Activated T-cell treated with anti-CD3 and anti-CD28 coated beads for 24 hours (primary cell): ENCODE measurements at regions not wholly inside any gene's neighbourhood (a gene's known extent, or its start where the extent isn't known, plus 50 kb on each side); places are given as distances from the start of the nearest gene placed in this dataset.

Source experiments
- DNase-seq: peaks from one replicate; pipeline ENCODE4 v3.0.0-alpha.2; 2020; ENCODE audit warnings: low read depth

- no peak for DNase-seq
These were observed 362.8 kb downstream of the CBLN2 start for GRCh38 chr18:72181241-72181764.

DNA sequence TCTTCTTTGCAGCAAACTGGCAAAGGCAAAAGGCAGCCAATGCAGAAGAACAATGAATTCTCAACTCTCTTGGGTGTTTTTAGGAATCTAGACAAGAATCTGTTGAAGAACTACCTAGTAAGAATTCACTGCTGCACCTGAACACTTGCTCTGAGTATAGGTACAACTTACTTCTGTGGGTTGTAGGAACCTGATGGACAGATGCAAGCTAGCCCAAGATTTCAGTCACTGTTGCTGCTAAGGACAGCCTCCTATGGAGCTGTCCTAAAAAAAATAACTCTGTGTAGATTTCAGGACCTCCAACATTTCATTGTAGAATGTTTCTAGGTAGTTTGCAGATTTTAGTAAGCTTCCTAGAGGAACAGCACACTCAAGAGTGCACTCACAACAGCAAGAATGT is 363.5 kb downstream of the CBLN2 start:
- DNase-seq, result no peak

DNA sequence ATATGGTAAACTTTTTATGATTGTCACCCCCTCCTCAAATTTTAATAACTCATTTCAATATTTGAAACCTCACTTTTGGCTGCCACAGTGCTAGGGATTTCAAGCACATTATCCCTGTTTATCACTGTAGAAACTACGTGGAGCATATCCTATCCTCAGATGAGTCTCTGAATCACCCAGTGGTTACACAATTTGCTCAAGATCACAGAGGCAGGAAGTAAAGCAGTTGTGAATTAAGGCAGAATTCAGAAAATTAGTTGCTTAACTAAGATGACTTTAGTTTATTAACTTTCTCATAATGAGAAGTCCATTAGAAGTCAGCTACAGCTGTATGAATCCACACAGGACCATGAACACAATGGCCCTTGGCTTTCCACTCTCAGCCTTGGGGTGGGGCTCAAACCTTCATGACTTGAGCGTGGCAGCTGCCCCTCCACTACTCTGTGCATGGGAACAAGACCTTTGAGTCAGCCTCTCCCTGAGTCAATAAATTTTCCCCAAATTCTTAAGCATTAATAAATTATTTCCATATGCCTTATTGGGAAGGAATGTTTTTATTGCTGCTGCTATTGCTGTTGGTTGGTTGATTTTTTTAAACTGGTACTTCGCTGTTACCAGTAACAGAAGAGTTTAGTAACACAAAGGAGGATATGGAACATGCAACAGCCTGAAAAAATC is 369.0 kb downstream of the CBLN2 start:
- no peak for DNase-seq

DNA sequence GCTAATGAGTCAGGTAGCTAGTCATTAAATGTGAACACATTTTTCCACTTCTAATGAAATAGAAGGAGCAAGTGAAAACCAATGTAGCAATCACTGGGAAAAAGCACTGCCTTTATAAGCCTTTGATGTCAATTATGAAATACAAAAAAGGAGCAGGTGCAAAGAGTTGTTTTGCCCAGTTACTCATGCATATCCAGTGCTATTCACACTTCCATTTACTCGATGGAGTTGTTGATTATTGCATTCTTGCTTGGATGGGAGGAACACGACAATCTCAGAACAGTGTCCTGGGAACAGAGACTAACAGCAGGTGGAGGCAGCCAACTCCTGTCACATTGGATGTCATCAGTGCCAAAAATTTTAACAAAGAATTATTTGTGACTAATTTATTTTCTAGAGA is 372.5 kb downstream of the CBLN2 start:
- DNase-seq, result no peak

DNA sequence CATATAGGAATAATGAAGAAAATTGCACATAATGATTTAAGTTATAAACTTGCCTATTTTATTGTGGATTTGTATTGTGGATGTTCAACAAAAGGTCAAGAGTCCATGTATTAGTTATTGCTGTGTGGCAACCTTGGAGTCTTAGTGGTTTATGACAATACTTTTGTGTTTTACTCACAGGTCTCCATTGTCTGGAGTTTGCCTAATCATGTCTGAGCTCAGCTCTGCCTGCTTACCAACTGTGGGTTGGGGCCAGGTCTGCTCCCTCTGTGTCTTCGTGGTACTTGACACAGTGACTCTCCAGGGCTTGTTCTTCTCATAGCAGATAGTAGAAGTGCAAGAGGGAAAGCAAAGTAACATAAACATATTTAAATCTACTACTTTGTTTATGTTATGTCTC is 382.5 kb downstream of the CBLN2 start:
- DNase-seq, result no peak

DNA sequence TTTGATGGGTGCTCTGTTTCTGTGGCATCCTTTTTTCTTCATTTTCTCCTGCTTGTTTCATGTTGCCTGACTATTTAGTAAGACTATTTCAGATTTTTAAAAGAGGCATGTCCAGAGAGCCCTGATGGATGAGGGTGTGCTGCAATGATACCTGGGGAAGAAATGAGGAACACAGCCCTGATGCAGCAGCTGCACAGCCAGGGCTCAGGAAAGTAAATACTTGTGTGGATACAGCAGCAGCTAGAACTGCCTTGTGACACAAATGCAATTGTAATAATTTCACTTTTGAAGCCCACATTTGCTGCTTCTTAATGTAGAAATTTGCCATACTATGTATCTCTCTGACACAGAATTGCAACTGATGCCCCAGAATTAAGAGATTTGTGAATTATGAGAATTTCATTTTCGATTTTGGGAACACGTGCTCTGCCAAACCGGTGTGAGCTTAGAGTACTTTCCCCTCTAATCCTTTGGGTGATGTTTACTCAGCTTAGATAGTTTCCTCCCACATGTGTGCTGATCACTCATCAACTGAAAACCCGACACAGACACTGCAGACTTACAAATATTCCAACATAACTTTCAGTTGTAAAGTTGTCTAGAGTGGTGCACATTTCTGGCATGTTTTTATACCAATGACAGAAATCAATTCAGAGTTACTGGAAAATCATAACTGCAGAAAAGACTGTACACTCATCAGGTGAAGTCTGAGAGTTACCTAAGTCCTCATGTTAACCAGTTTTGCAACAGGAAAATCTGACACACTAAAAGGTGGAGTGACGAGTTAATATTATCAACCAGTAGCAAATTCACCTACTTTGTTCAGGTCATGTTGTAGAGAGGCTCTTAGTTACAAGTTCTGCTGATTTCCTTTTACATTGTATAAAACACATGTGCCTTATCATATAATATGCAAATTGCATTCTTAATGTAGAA is 383.4 kb downstream of the CBLN2 start:
- no peak for DNase-seq

- no peak for DNase-seq
These were observed 388.8 kb downstream of the CBLN2 start for GRCh38 chr18:72155327-72155726.

DNA sequence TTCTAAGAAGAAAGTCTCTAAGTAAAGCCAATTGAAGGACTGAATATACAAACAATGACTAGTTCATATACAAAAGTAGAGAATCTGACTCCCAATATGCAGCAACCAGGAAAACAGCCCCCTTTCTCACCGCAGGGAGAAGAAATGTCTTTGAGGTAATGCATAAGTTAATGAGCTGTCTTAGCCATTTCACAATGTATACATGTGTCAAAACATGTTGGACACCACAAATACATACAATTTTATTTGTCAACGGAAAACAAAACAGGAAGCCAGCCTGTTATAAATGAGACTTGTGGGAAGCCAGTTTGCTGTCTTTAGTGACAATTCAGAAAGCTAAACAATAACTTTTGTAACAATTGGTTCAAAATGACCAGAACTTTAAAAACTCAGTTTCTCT is 389.2 kb downstream of the CBLN2 start:
- no peak for DNase-seq

DNA sequence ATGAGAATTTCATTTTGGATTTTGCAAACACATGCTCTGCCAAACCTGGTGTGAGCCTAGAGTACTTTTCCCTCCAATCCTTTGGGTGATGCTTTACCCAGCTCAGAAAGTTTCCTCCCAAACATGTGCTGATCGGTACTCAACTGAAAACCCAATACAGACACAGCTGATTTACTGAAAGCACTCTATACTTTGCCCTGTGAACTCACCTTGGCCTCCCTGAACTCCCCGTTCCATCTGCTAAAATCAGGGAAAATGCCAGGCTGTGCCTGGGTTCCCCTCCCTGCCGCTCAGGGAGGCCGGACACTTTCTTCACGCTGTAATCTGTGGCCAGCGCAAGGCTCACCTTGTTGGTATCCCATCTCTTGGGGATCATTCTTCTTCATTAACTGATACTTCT is 391.2 kb downstream of the CBLN2 start:
- DNase-seq, result no peak

- DNase-seq, result no peak
These were observed 396.3 kb downstream of the CBLN2 start for GRCh38 chr18:72147830-72148229.

- DNase-seq, result no peak
These were observed 404.1 kb downstream of the CBLN2 start for GRCh38 chr18:72140007-72140406.

DNA sequence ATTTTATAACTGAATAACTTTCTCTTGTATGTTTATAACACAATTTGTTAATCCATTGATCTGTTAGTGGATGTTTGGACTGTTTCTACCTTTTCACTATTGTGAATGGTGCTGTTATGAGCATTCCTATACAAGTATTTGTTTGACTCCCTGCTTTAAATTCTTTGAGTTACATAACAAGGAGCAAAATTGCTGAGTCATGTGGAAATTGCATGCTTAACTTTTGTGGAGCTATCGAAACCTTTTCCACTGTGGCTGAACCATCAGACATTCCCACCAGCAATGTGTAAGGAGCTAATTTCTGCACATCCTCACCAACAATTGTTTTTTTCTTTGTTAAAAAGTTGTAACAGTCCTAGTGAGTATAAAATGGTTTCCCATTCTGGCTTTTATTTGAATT is 415.5 kb downstream of the CBLN2 start:
- DNase-seq, result no peak

GRCh38 chr18:72122103-72122502 is 422.0 kb downstream of the CBLN2 start:
- DNase-seq, result no peak

DNA sequence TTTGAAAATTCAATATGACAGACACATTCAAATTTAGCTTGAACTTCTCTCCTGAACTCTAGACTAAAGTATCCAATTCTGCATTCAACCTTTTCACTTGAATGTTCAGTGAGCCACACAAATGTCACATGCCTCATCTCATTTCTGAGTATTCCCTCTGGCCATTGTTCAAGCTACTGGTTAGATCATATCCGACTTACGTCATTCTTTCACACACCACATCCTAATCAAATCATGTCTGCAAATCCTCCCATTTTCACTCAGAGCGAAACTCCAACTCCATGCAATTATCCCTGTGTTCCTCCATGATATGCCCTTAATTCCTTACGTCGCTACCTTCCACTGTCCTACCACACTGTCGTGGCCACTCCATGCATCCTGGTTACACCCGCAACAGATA is 425.1 kb downstream of the CBLN2 start:
- no peak for DNase-seq

GRCh38 chr18:72114801-72115594 is 429.1 kb downstream of the CBLN2 start:
- no peak for DNase-seq

DNA sequence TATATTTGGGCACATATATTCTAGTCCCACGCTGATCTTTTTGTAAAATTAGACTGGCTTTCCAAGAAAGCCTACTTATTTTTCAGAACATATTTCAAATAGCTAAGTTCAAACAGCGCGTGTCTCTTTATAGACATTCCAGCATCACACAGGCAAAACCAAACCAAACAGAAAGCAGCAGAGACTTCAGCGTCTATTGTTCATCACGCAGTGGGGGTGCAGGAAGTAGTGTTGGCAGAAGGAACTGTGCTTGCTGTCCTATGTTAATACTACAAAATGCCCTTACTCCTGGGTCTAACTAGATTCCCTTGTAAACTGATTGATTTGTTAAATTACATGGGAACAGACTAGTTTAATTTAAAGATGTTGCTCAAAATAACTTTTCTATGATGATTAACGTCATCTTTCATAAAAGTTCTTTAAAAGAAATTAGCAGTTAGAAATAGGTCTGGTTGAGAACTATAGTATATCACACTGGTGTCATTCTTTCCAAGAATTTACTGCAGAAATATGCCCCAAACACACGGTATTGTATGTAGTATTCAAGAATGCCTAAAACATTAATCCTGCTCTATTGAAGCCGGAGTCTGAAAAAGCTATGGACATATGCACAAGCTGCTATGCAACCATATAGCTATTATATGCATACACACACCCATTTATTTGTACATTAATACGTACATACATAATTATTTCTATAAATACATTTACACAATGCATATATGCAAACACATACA is 436.3 kb downstream of the CBLN2 start:
- DNase-seq, result no peak

GRCh38 chr18:72104851-72105250 is 439.3 kb downstream of the CBLN2 start:
- DNase-seq, result no peak

- no peak for DNase-seq
These were observed 441.7 kb downstream of the CBLN2 start for GRCh38 chr18:72102412-72102811.

DNA sequence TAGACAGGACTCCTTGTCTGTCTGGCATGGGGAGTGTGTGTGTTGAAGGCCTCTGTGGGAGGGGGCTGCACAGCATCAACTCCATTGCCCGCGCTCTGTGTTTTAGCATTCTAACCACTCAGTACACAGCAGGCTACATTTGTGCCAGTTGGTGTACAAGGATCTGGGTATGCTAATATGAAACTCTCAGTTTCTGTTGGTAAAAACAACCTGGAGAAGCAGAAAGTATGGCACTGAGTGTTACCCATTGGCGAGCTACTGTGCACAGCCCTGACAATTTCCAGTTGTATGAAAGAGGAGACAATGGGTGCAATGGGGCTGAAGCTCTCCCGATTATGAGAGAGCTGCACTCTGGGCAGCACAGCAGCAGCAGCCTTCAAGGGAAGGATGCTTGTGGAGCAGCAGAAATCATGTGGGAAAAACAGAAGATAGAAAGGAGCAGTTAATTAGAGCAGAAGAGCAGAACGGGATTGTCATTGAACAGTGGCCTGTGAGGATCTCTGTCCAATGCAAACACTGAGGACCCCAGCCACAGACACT is 443.6 kb downstream of the CBLN2 start:
- DNase-seq, result no peak

GRCh38 chr18:72091369-72091768 is 452.8 kb downstream of the CBLN2 start:
- no peak for DNase-seq

- DNase-seq, result no peak
These were observed 454.7 kb downstream of the CBLN2 start for GRCh38 chr18:72089432-72089831.
